Liver (tissue), 8 donors: ENCODE measurements at regions not wholly inside any gene's neighbourhood (a gene's known extent, or its start where the extent isn't known, plus 50 kb on each side); places are given as distances from the start of the nearest gene placed in this dataset.

ENCODE experiments used
- DNase-seq: peaks from one replicate; pipeline ENCODE4 v3.0.0-alpha.2; 2017; ENCODE audit warnings: low spot score
- H3K27ac ChIP-seq, 2 donors: one replicate each; pipeline ENCODE4 v1.7.0; 2013; ENCODE audit warnings: inconsistent platforms in 2 of 2, low read length in 2 of 2, control low read depth in 1 of 2, low read depth in 1 of 2, mild to moderate bottlenecking in 1 of 2
- H3K27me3 ChIP-seq, 4 donors: one replicate each; pipeline versions ENCODE4 v1.6.1 to v1.7.0; 2013; ENCODE audit warnings: low read length in 3 of 4, inconsistent platforms in 1 of 4, mild to moderate bottlenecking in 1 of 4, moderate library complexity in 1 of 4; ENCODE audit not compliant: control insufficient read depth in 4 of 4, insufficient read depth in 4 of 4
- H3K36me3 ChIP-seq, 4 donors: one replicate each; pipeline versions ENCODE4 v1.6.1 to v1.7.0; 2013; ENCODE audit warnings: low read length in 3 of 4, mild to moderate bottlenecking in 3 of 4, low read depth in 1 of 4, moderate library complexity in 1 of 4; ENCODE audit not compliant: control insufficient read depth in 4 of 4, insufficient read depth in 3 of 4
- H3K4me1 ChIP-seq, 4 donors: one replicate each; pipeline versions ENCODE4 v1.6.1 to v1.7.0; 2013; ENCODE audit warnings: low read length in 3 of 4, mild to moderate bottlenecking in 3 of 4, moderate library complexity in 1 of 4; ENCODE audit not compliant: control insufficient read depth in 4 of 4, insufficient read depth in 4 of 4
- H3K4me3 ChIP-seq, 3 donors: one replicate each; pipeline versions ENCODE4 v1.6.1 to v1.7.0; 2013; ENCODE audit warnings: low read length in 3 of 3, control low read depth in 1 of 3, low read depth in 1 of 3, mild to moderate bottlenecking in 1 of 3
- H3K9ac ChIP-seq, 2 donors: one replicate each; pipeline ENCODE4 v1.7.0; 2013; ENCODE audit warnings: low read length in 2 of 2, mild to moderate bottlenecking in 2 of 2, moderate library complexity in 2 of 2, control low read depth in 1 of 2, low read depth in 1 of 2
- H3K9me3 ChIP-seq, 4 donors: one replicate each; pipeline versions ENCODE4 v1.6.1 to v1.7.0; 2013; ENCODE audit warnings: low read length in 3 of 4; ENCODE audit not compliant: control insufficient read depth in 4 of 4
- ATF3 ChIP-seq: IDR thresholded peaks from 2 replicates; pipeline ENCODE4 v1.6.1; 2016; ENCODE audit warnings: antibody characterized with exemption
- CTCF ChIP-seq: fragments of 150-350 bp; IDR thresholded peaks from 2 replicates; pipeline ENCODE4 v1.5.1; 2017; ENCODE audit warnings: improper control_type of control experiment, low read depth, low read length; ENCODE audit not compliant: missing input control
- EGR1 ChIP-seq, 2 donors: IDR thresholded peaks; 2 replicates each; pipeline ENCODE4 v1.6.1; 2016 to 2018; ENCODE audit warnings: antibody characterized with exemption in 2 of 2, low read depth in 2 of 2
- GABPA ChIP-seq, 2 donors: IDR thresholded peaks in 1 of 2; conservative IDR thresholded peaks in 1 of 2; 2 replicates each; pipeline ENCODE4 v1.6.1; 2016; ENCODE audit warnings: antibody characterized with exemption in 2 of 2, mild to moderate bottlenecking in 1 of 2, moderate library complexity in 1 of 2
- HNF4A ChIP-seq, 2 donors: conservative IDR thresholded peaks; 2 replicates each; pipeline ENCODE4 v1.6.1; 2016; ENCODE audit warnings: antibody characterized with exemption in 2 of 2, mild to moderate bottlenecking in 2 of 2
- JUND ChIP-seq, 2 donors: IDR thresholded peaks; 2 replicates each; pipeline ENCODE4 v1.6.1; 2016; ENCODE audit warnings: antibody characterized with exemption in 2 of 2
- MAX ChIP-seq: IDR thresholded peaks from 2 replicates; pipeline ENCODE4 v1.6.1; 2016; ENCODE audit warnings: antibody characterized with exemption
- NR2F2 ChIP-seq: IDR thresholded peaks from 2 replicates; pipeline ENCODE4 v1.6.1; 2016; ENCODE audit warnings: antibody characterized with exemption
- REST ChIP-seq: IDR thresholded peaks from 2 replicates; pipeline ENCODE4 v1.6.1; 2016; ENCODE audit warnings: antibody characterized with exemption, mild to moderate bottlenecking
- RXRA ChIP-seq, 2 donors: IDR thresholded peaks; 2 replicates each; pipeline ENCODE4 v1.6.1; 2017 to 2018; ENCODE audit warnings: antibody characterized with exemption in 2 of 2, mild to moderate bottlenecking in 1 of 2
- SP1 ChIP-seq: IDR thresholded peaks from 2 replicates; pipeline ENCODE4 v1.6.1; 2018; ENCODE audit warnings: antibody characterized with exemption, mild to moderate bottlenecking
- TAF1 ChIP-seq: conservative IDR thresholded peaks from 2 replicates; pipeline ENCODE4 v1.6.1; 2016; ENCODE audit warnings: antibody characterized with exemption, mild to moderate bottlenecking
- ZBTB33 ChIP-seq: IDR thresholded peaks from 2 replicates; pipeline ENCODE4 v1.6.1; 2016; ENCODE audit warnings: antibody characterized with exemption
- WGBS: extraction: QIAGEN DNeasy Blood & Tissue Kit; methylation state at CpG from one replicate; pipeline ENCODE4 v1.1.7; 2013; 5-methylcytosine and 5-hydroxymethylcytosine counted together
- donor health status: healthy.
- donor health status: healthy.
- donor health status: healthy.
- donor health status: healthy.
- donor health status: healthy.

GRCh38 chr2:6008726-6009125 lies 316.5 kb downstream of the SOX11 start:
- Histone ChIP-seq H3K9me3 (no peaks in the 10 kb centered on the region), H3K27ac (no peak overlapping the region), H3K4me1 (no peaks in the 10 kb centered on the region), H3K27me3 (peaks cover 0 to 4% (median 0%) of the 10 kb centered on the region in 4 donors), H3K9ac (no peak overlapping the region), H3K36me3 (no peaks in the 10 kb centered on the region), H3K4me3 (no peak overlapping the region)
- TF ChIP-seq EGR1 (IDR thresholded peaks at IDR 0.05; ENCODE audit: low read depth in 2 of 2) (no peak), ZBTB33 (no peak), JUND (IDR thresholded peaks at IDR 0.05) (no peak), REST (no peak)
- WGBS, result 68% methylated on average over 1 of the region's 1 CpG
- no peak for DNase-seq

DNA sequence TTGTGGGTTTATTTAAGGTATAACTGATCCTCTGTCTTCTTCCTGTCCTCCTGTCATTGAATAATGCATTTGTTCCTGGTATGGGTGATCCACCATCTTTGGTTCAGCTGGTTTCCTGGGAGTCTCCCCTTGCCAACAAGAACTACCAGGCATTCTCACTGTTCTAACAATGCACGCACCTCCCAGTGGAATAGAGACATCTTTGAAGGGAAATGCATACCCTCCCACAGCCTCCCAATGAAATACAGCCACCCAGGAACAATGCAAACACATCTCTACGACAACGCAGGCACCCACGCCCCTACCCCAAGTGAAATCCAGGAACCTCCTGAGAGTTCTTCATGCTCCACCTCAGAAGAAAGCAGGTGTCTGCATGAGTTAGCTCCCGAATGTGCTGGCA lies 318.0 kb downstream of the SOX11 start:
- TF ChIP-seq REST, result no peak
- TF ChIP-seq NR2F2, result no peak
- no peak for TF ChIP-seq ZBTB33
- TF ChIP-seq HNF4A (conservative IDR thresholded peaks at IDR 0.05), result no peak
- no peak for TF ChIP-seq CTCF
- TF ChIP-seq ATF3, result no peak
- TF ChIP-seq EGR1 (IDR thresholded peaks at IDR 0.05; ENCODE audit: low read depth in 2 of 2), result no peak
- TF ChIP-seq RXRA (IDR thresholded peaks at IDR 0.05), result no peak
- TF ChIP-seq TAF1, result no peak
- no peak for TF ChIP-seq JUND (IDR thresholded peaks at IDR 0.05)
- TF ChIP-seq SP1, result no peak
- no peak for TF ChIP-seq MAX
- TF ChIP-seq GABPA (IDR thresholded peaks at IDR 0.05 in 1 of 2, conservative IDR thresholded peaks at IDR 0.05 in 1 of 2), result no peak
- WGBS, result 77% methylated on average over 5 of the region's 5 CpGs
- no peaks in the 10 kb centered on the region for H3K4me1 ChIP-seq

More for the DNA sequence above, 318.0 kb downstream of the SOX11 start:
- H3K9me3 ChIP-seq, result no peaks in the 10 kb centered on the region
- peaks cover 0 to 4% (median 0%) of the 10 kb centered on the region in 4 donors for H3K27me3 ChIP-seq
- no peak for DNase-seq
- H3K27ac ChIP-seq, result no peak overlapping the region
- H3K9ac ChIP-seq, result no peak overlapping the region
- no peak overlapping the region for H3K4me3 ChIP-seq
- H3K36me3 ChIP-seq, result no peaks in the 10 kb centered on the region
